HCT116 (cell line): ENCODE measurements at regions not wholly inside any gene's neighbourhood (a gene's known extent, or its start where the extent isn't known, plus 50 kb on each side); places are given as distances from the start of the nearest gene placed in this dataset.

Source experiments
- ATAC-seq: fragments of 200-7000 bp; cut with Tn5 transposase; 2 replicates; pipeline ENCODE4 v1.9.1; 2020; ENCODE audit warnings: mild to moderate bottlenecking, moderate library complexity
- BruUV-seq: library from RNA; stranded (reverse); fragments of 400-500 nt; replicated peaks from 2 replicates; lab custom pipeline; 2021; lab: Mats Ljungman, UMichigan
- CTCF ChIA-PET: fragments of 300-600 bp; sonication (Branson Sonifier 250); formaldehyde crosslinking; loops from one replicate; lab custom pipeline; 2021; ENCODE audit warnings: antibody characterized with exemption; lab: Charles Lee
- POLR2A ChIA-PET: fragments of 300-600, 350-600 bp; sonication (Branson Sonifier 250); formaldehyde crosslinking; loops from one replicate; lab custom pipeline; 2021; ENCODE audit warnings: antibody characterized with exemption; lab: Charles Lee
- RAD21 ChIA-PET, 2 experiments: fragments of 300-600 bp; sonication (Branson Sonifier 250); formaldehyde crosslinking; loops; one replicate each; lab custom pipeline; 2023; ENCODE audit warnings: low total read pairs in 2 of 2; ENCODE audit not compliant: uncharacterized antibody in 2 of 2, unreplicated experiment in 2 of 2, low non-redundant PET in 1 of 2; lab: Charles Lee
- DNase-seq: peaks from one replicate; pipeline ENCODE4 v3.0.0-alpha.2; 2010; ENCODE audit warnings: low read depth, low spot score
- H2AFZ ChIP-seq: fragments of 200-600 bp; shearing (Covaris generic), sonication (generic); 2 replicates; pipeline ENCODE4 v1.6.1; 2017; ENCODE audit warnings: low read depth, mixed run types, mixed read lengths, antibody characterized with exemption, low read length; ENCODE audit not compliant: poor library complexity, severe bottlenecking
- H3K27ac ChIP-seq: 2 replicates; pipeline ENCODE4 v1.5.1; 2012; ENCODE audit warnings: low read depth, low read length
- H3K27me3 ChIP-seq: fragments of 200-600 bp; sonication (generic); 2 replicates; pipeline ENCODE4 v1.6.1; 2016; ENCODE audit warnings: mixed run types, low read length, mixed read lengths; ENCODE audit not compliant: insufficient read depth
- H3K36me3 ChIP-seq, 2 experiments: fragments of 200-500 bp in 1 of 2; fragments of 200-600 bp in 1 of 2; sonication (Bioruptor generic) in 1 of 2; sonication (generic) in 1 of 2; 2 replicates each; pipeline versions ENCODE4 v1.5.1 to v1.6.1; 2014 to 2016; ENCODE audit warnings: low read length in 2 of 2, inconsistent platforms in 1 of 2, mixed read lengths in 1 of 2, mixed run types in 1 of 2; ENCODE audit not compliant: insufficient read depth in 2 of 2, control insufficient read depth in 1 of 2
- H3K4me1 ChIP-seq, 2 experiments: fragments of 200-600 bp in 1 of 2; sonication (generic) in 1 of 2; 2 replicates each; pipeline versions ENCODE4 v1.5.1 to v1.6.1; 2012 to 2017; ENCODE audit warnings: low read length in 2 of 2, inconsistent platforms in 1 of 2, mild to moderate bottlenecking in 1 of 2, mixed read lengths in 1 of 2, mixed run types in 1 of 2, moderate library complexity in 1 of 2; ENCODE audit not compliant: insufficient read depth in 2 of 2, control insufficient read depth in 1 of 2
- H3K4me2 ChIP-seq: fragments of 200-600 bp; sonication (generic); 2 replicates; pipeline ENCODE4 v1.6.1; 2017; ENCODE audit warnings: mixed run types, low read length, mixed read lengths
- H3K4me3 ChIP-seq, 2 experiments: fragments of 200-600 bp in 1 of 2; sonication (generic) in 1 of 2; replicated peaks in 1 of 2; 2 replicates each; pipeline ENCODE4 v1.5.1; 2011 to 2016; ENCODE audit warnings: low read length in 2 of 2, control low read depth in 1 of 2, low read depth in 1 of 2, mild to moderate bottlenecking in 1 of 2, mixed read lengths in 1 of 2, mixed run types in 1 of 2
- H3K79me2 ChIP-seq: fragments of 200-600 bp; sonication (generic); 2 replicates; pipeline ENCODE4 v1.6.1; 2017; ENCODE audit warnings: mild to moderate bottlenecking, mixed run types, low read length, moderate library complexity, mixed read lengths; ENCODE audit not compliant: insufficient read depth
- H3K9ac ChIP-seq: fragments of 200-600 bp; sonication (generic); 2 replicates; pipeline ENCODE4 v1.6.1; 2016; ENCODE audit warnings: low read length, mixed read lengths
- H3K9me2 ChIP-seq: fragments of 200-600 bp; sonication (generic), shearing (Covaris generic); 2 replicates; pipeline ENCODE4 v1.6.1; 2017; ENCODE audit warnings: mixed run types, mild to moderate bottlenecking, moderate library complexity; ENCODE audit not compliant: insufficient read depth
- H3K9me3 ChIP-seq, 2 experiments: fragments of 200-500 bp in 1 of 2; fragments of 200-600 bp in 1 of 2; sonication (Bioruptor generic) in 1 of 2; sonication (generic) in 1 of 2; 2 replicates each; pipeline ENCODE4 v1.6.1; 2014 to 2017; ENCODE audit warnings: low read length in 2 of 2, mixed read lengths in 2 of 2, inconsistent platforms in 1 of 2, low read depth in 1 of 2, mild to moderate bottlenecking in 1 of 2, mixed run types in 1 of 2, moderate library complexity in 1 of 2; ENCODE audit not compliant: control insufficient read depth in 1 of 2, insufficient read depth in 1 of 2
- H4K20me1 ChIP-seq: fragments of 200-600 bp; sonication (generic), shearing (Covaris generic); 2 replicates; pipeline ENCODE4 v1.6.1; 2017; ENCODE audit warnings: mixed run types, mild to moderate bottlenecking, moderate library complexity; ENCODE audit not compliant: insufficient read depth
- CBX3 ChIP-seq: IDR thresholded peaks from 2 replicates; pipeline ENCODE4 v1.6.1; 2012; ENCODE audit warnings: low read depth
- CEBPB ChIP-seq: IDR thresholded peaks from 2 replicates; pipeline ENCODE4 v1.6.1; 2012; ENCODE audit warnings: low read depth
- ELF1 ChIP-seq: IDR thresholded peaks from 2 replicates; pipeline ENCODE4 v1.6.1; 2012; ENCODE audit warnings: low read depth, borderline replicate concordance
- EZH2 ChIP-seq: fragments of 200-600 bp; sonication (generic); IDR thresholded peaks from 2 replicates; pipeline ENCODE4 v1.6.1; 2017; ENCODE audit warnings: antibody characterized with exemption, mixed run types
- EZH2phosphoT487 ChIP-seq: fragments of 200-600 bp; IDR thresholded peaks from 2 replicates; pipeline ENCODE4 v1.6.1; 2018; ENCODE audit warnings: antibody characterized with exemption, borderline replicate concordance
- JUND ChIP-seq: IDR thresholded peaks from 2 replicates; pipeline ENCODE4 v1.6.1; 2012
- POLR2AphosphoS5 ChIP-seq: IDR thresholded peaks from 2 replicates; pipeline ENCODE4 v1.6.1; 2011; ENCODE audit warnings: mild to moderate bottlenecking, low read depth, low read length, moderate library complexity
- SP1 ChIP-seq: IDR thresholded peaks from 2 replicates; pipeline ENCODE4 v1.6.1; 2012; ENCODE audit warnings: low read depth
- TCF7L2 ChIP-seq: IDR thresholded peaks from 2 replicates; pipeline ENCODE4 v1.7.0; 2011; ENCODE audit warnings: borderline replicate concordance, inconsistent platforms; ENCODE audit not compliant: insufficient read depth, insufficient read length; ENCODE audit errors: extremely low read depth
- YY1 ChIP-seq: IDR thresholded peaks from 2 replicates; pipeline ENCODE4 v1.6.1; 2011; ENCODE audit warnings: low read length, low read depth, moderate library complexity, mild to moderate bottlenecking; ENCODE audit not compliant: insufficient replicate concordance; ENCODE audit errors: extremely low read depth
- intact Hi-C: fragments of 100-400 bp; cut with micrococcal nuclease; formaldehyde crosslinking; loops from 2 replicates; pipeline ENCODE4 v1.10.0; 2022
- TF ChIP-seq, protein P1 (sequence below), 3 experiments: fragments of 200-600 bp in 1 of 3; sonication (generic) in 1 of 3; IDR thresholded peaks in 2 of 3; conservative IDR thresholded peaks in 1 of 3; 2 replicates each; pipeline ENCODE4 v1.5.1; 2012 to 2017; ENCODE audit warnings: low read depth in 2 of 3, low read length in 2 of 3, antibody characterized with exemption in 1 of 3, borderline replicate concordance in 1 of 3, control low read depth in 1 of 3, mild to moderate bottlenecking in 1 of 3, mixed read lengths in 1 of 3, mixed run types in 1 of 3, moderate library complexity in 1 of 3; ENCODE audit not compliant: insufficient read depth in 1 of 3
- TF ChIP-seq, protein P2 (sequence below): IDR thresholded peaks from 2 replicates; pipeline ENCODE4 v1.6.1; 2012; ENCODE audit warnings: low read depth

DNA sequence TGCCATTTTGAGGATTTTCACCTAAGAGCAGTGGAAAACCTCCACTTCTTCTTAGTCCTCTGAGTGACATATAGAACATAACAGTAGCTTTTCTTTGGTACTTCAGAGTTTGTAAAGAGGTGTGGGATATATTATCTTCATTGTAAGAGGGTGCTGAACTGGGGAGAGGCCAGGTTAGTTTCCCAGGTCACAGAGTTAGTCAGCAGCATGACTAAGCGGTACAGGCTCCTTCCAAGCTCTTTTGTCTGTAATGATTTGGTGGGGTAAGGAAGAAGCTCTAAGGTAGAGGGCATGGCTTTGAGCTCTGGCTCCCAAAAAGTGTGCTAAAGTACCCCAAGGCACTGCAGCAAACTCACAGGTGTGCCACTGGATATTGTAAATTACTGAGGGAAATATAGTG is 325.0 kb upstream of the PLXNA2 start:
- ATAC-seq (no peak), DNase-seq (no peak)
- POLR2A ChIA-PET: no interaction called here
- Histone ChIP-seq H2AFZ (no peak overlapping the region), H4K20me1 (no peaks in the 10 kb centered on the region), H3K4me1 (no peaks in the 10 kb centered on the region), H3K79me2 (no peaks in the 10 kb centered on the region), H3K27me3 (peaks cover 4% of the 10 kb centered on the region; the same call in 1 of the 2 replicates), H3K9me3 (no peaks in the 10 kb centered on the region), H3K9me2 (no peaks in the 10 kb centered on the region), H3K9ac (no peak overlapping the region), H3K27ac (no peak overlapping the region), H3K4me3 (no peak overlapping the region), H3K36me3 (no peaks in the 10 kb centered on the region), H3K4me2 (no peak overlapping the region)
- intact Hi-C loops: no loop called here
- CTCF ChIA-PET: no interaction called here
- RAD21 ChIA-PET: no interaction called here
- TF ChIP-seq, protein P1, sequence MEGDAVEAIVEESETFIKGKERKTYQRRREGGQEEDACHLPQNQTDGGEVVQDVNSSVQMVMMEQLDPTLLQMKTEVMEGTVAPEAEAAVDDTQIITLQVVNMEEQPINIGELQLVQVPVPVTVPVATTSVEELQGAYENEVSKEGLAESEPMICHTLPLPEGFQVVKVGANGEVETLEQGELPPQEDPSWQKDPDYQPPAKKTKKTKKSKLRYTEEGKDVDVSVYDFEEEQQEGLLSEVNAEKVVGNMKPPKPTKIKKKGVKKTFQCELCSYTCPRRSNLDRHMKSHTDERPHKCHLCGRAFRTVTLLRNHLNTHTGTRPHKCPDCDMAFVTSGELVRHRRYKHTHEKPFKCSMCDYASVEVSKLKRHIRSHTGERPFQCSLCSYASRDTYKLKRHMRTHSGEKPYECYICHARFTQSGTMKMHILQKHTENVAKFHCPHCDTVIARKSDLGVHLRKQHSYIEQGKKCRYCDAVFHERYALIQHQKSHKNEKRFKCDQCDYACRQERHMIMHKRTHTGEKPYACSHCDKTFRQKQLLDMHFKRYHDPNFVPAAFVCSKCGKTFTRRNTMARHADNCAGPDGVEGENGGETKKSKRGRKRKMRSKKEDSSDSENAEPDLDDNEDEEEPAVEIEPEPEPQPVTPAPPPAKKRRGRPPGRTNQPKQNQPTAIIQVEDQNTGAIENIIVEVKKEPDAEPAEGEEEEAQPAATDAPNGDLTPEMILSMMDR (IDR thresholded peaks at IDR 0.05 in 2 of 3, conservative IDR thresholded peaks at IDR 0.05 in 1 of 3; ENCODE audit: borderline replicate concordance in 1 of 3, insufficient read depth in 1 of 3, low read depth in 2 of 3, low read length in 2 of 3): no peak
- TF ChIP-seq, protein P2, sequence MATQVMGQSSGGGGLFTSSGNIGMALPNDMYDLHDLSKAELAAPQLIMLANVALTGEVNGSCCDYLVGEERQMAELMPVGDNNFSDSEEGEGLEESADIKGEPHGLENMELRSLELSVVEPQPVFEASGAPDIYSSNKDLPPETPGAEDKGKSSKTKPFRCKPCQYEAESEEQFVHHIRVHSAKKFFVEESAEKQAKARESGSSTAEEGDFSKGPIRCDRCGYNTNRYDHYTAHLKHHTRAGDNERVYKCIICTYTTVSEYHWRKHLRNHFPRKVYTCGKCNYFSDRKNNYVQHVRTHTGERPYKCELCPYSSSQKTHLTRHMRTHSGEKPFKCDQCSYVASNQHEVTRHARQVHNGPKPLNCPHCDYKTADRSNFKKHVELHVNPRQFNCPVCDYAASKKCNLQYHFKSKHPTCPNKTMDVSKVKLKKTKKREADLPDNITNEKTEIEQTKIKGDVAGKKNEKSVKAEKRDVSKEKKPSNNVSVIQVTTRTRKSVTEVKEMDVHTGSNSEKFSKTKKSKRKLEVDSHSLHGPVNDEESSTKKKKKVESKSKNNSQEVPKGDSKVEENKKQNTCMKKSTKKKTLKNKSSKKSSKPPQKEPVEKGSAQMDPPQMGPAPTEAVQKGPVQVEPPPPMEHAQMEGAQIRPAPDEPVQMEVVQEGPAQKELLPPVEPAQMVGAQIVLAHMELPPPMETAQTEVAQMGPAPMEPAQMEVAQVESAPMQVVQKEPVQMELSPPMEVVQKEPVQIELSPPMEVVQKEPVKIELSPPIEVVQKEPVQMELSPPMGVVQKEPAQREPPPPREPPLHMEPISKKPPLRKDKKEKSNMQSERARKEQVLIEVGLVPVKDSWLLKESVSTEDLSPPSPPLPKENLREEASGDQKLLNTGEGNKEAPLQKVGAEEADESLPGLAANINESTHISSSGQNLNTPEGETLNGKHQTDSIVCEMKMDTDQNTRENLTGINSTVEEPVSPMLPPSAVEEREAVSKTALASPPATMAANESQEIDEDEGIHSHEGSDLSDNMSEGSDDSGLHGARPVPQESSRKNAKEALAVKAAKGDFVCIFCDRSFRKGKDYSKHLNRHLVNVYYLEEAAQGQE: no peak
- no TSS peak for BruUV-seq

DNA sequence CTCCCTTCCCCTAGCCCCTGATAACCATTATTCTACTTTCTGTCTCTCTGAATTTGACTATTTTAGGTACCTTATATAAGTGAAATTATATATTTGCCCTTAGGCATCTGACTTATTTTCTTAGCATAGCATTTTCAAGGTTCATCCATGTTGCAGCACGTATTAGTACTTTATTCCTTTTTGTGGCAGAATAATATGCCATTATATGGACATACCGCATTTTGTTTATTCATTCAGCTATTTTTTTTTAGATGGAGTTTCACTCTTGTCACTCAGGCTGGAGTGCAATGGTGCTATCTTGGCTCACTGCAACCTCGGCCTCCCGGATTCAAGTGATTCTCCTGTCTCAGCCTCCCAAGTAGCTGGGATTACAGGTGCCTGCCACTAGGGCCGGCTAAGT is 326.2 kb upstream of the PLXNA2 start:
- Histone ChIP-seq H3K4me2 (no peak overlapping the region), H3K27me3 (0 out of 2 replicates have a peak, but pooled peaks cover 4% of the 10 kb centered on the region), H3K9me2 (no peaks in the 10 kb centered on the region), H3K4me3 (no peak overlapping the region), H2AFZ (no peak overlapping the region), H3K4me1 (no peaks in the 10 kb centered on the region), H3K9me3 (no peaks in the 10 kb centered on the region), H3K9ac (no peak overlapping the region), H4K20me1 (no peaks in the 10 kb centered on the region), H3K36me3 (no peaks in the 10 kb centered on the region), H3K27ac (no peak overlapping the region), H3K79me2 (no peaks in the 10 kb centered on the region)
- no peak for DNase-seq
- POLR2A ChIA-PET: no interaction called here
- RAD21 ChIA-PET: no interaction called here
- no TSS peak for BruUV-seq
- CTCF ChIA-PET: no interaction called here
- intact Hi-C loops: no loop called here
- no peak for ATAC-seq
- TF ChIP-seq POLR2AphosphoS5: no peak
- TF ChIP-seq YY1: no peak
- TF ChIP-seq CBX3: no peak
- TF ChIP-seq EZH2phosphoT487: no peak
- no peak for TF ChIP-seq JUND
- no peak for TF ChIP-seq EZH2
- no peak for TF ChIP-seq TCF7L2
- no peak for TF ChIP-seq SP1
- TF ChIP-seq, protein P1 (IDR thresholded peaks at IDR 0.05 in 2 of 3, conservative IDR thresholded peaks at IDR 0.05 in 1 of 3; ENCODE audit: borderline replicate concordance in 1 of 3, insufficient read depth in 1 of 3, low read depth in 2 of 3, low read length in 2 of 3): no peak
- TF ChIP-seq ELF1: no peak
- no peak for TF ChIP-seq CEBPB
